ENCODE measurements at regions not wholly inside any gene's neighbourhood (a gene's known extent, or its start where the extent isn't known, plus 50 kb on each side); places are given as distances from the start of the nearest gene placed in this dataset.

GRCh38 chr20:12053353-12053752 is 135.7 kb downstream of the BTBD3 start:
- no peak overlapping the region for H3K27ac ChIP-seq (ENCODE audit: low read depth, low read length)
- no peak overlapping the region for H3K4me2 ChIP-seq (ENCODE audit: low read length)
- TF ChIP-seq, protein P1, sequence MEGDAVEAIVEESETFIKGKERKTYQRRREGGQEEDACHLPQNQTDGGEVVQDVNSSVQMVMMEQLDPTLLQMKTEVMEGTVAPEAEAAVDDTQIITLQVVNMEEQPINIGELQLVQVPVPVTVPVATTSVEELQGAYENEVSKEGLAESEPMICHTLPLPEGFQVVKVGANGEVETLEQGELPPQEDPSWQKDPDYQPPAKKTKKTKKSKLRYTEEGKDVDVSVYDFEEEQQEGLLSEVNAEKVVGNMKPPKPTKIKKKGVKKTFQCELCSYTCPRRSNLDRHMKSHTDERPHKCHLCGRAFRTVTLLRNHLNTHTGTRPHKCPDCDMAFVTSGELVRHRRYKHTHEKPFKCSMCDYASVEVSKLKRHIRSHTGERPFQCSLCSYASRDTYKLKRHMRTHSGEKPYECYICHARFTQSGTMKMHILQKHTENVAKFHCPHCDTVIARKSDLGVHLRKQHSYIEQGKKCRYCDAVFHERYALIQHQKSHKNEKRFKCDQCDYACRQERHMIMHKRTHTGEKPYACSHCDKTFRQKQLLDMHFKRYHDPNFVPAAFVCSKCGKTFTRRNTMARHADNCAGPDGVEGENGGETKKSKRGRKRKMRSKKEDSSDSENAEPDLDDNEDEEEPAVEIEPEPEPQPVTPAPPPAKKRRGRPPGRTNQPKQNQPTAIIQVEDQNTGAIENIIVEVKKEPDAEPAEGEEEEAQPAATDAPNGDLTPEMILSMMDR (IDR thresholded peaks at IDR 0.05; ENCODE audit: low read depth, low read length, poor library complexity, severe bottlenecking), result no peak
- no peak for TF ChIP-seq EZH2phosphoT487 (IDR thresholded peaks at IDR 0.05; ENCODE audit: borderline replicate concordance, low read length)
- no peak overlapping the region for H3K4me3 ChIP-seq (ENCODE audit: low read length)
- H3K9me2 ChIP-seq (replicated peaks; ENCODE audit: control insufficient read depth, low read length), result no peaks in the 10 kb centered on the region
- H3K27me3 ChIP-seq (ENCODE audit: control insufficient read depth, low read length), result no peaks in the 10 kb centered on the region
- H3K4me1 ChIP-seq (ENCODE audit: control insufficient read depth, low read length), result no peaks in the 10 kb centered on the region
- no peaks in the 10 kb centered on the region for H3K79me2 ChIP-seq (ENCODE audit: control insufficient read depth, low read length)
- H3K9me3 ChIP-seq (ENCODE audit: control insufficient read depth, insufficient read depth, low read length), result no peaks in the 10 kb centered on the region; the same call in 1 of the 2 replicates
- H3F3A ChIP-seq (ENCODE audit: control insufficient read depth, insufficient read depth), result no peaks in the 10 kb centered on the region
- no peaks in the 10 kb centered on the region for H4K20me1 ChIP-seq (ENCODE audit: control insufficient read depth, insufficient read depth, low read depth, low read length)
- no peaks in the 10 kb centered on the region for H3K36me3 ChIP-seq (ENCODE audit: control insufficient read depth, low read length)

DNA sequence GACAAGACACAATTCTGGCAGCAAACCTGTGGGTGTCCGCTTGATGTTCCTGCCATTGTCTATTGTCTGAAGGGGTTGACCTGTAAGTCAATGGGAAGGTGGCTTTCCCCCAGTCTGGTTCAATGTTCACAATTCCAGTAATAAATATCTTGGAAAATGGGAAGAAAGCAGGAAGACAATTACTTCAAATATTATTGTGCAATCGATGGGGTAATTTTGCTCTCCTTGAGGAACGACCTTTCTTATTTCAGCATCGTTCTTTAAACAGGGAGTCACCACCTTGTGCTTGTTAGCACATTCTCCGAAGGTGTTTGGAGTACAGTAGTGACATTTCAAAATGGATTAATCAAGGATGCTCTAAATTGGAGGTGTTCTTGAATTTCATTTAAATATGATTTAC is 136.9 kb downstream of the BTBD3 start:
- Histone ChIP-seq H3K27me3 (ENCODE audit: control insufficient read depth, low read length) (no peaks in the 10 kb centered on the region), H3K9me2 (replicated peaks; ENCODE audit: control insufficient read depth, low read length) (no peaks in the 10 kb centered on the region), H4K20me1 (ENCODE audit: control insufficient read depth, insufficient read depth, low read depth, low read length) (no peaks in the 10 kb centered on the region), H3K27ac (ENCODE audit: low read depth, low read length) (no peak overlapping the region), H3K79me2 (ENCODE audit: control insufficient read depth, low read length) (no peaks in the 10 kb centered on the region), H3K9me3 (ENCODE audit: control insufficient read depth, insufficient read depth, low read length) (no peaks in the 10 kb centered on the region; the same call in 1 of the 2 replicates), H3K4me2 (ENCODE audit: low read length) (no peak overlapping the region), H3K36me3 (ENCODE audit: control insufficient read depth, low read length) (no peaks in the 10 kb centered on the region), H3K4me3 (ENCODE audit: low read length) (no peak overlapping the region), H3K4me1 (ENCODE audit: control insufficient read depth, low read length) (no peaks in the 10 kb centered on the region), H3F3A (ENCODE audit: control insufficient read depth, insufficient read depth) (no peaks in the 10 kb centered on the region)
- TF ChIP-seq, protein P1 (IDR thresholded peaks at IDR 0.05; ENCODE audit: low read depth, low read length, poor library complexity, severe bottlenecking), result no peak
- TF ChIP-seq EZH2phosphoT487 (IDR thresholded peaks at IDR 0.05; ENCODE audit: borderline replicate concordance, low read length), result no peak

DNA sequence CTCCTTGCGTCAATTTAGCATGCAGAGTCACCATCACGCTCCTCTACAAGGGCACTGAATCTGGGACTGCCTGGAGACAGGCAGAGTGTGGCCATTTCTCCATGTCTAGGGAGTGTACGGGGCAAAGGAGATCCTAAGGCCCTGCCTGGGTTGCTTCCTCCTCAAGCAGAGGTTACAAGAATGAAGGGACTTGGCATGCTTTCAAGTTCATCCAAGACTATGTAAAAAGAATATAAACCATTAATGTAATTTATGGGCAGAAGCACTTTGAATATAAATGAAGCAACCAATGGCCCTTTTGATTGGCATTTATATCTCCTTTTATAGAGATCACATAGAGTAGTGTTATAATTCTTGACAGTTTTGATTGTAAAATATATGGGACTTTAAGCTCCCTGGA is 137.5 kb downstream of the BTBD3 start:
- H3K79me2 ChIP-seq (ENCODE audit: control insufficient read depth, low read length), result no peaks in the 10 kb centered on the region
- no peaks in the 10 kb centered on the region for H3F3A ChIP-seq (ENCODE audit: control insufficient read depth, insufficient read depth)
- no peaks in the 10 kb centered on the region for H3K36me3 ChIP-seq (ENCODE audit: control insufficient read depth, low read length)
- H3K27me3 ChIP-seq (ENCODE audit: control insufficient read depth, low read length), result no peaks in the 10 kb centered on the region
- no peaks in the 10 kb centered on the region for H3K4me1 ChIP-seq (ENCODE audit: control insufficient read depth, low read length)
- H3K4me2 ChIP-seq (ENCODE audit: low read length), result no peak overlapping the region
- no peak overlapping the region for H3K4me3 ChIP-seq (ENCODE audit: low read length)
- TF ChIP-seq, protein P1 (IDR thresholded peaks at IDR 0.05; ENCODE audit: low read depth, low read length, poor library complexity, severe bottlenecking), result no peak
- TF ChIP-seq EZH2phosphoT487 (IDR thresholded peaks at IDR 0.05; ENCODE audit: borderline replicate concordance, low read length), result no peak
- H4K20me1 ChIP-seq (ENCODE audit: control insufficient read depth, insufficient read depth, low read depth, low read length), result no peaks in the 10 kb centered on the region
- no peaks in the 10 kb centered on the region; the same call in 1 of the 2 replicates for H3K9me3 ChIP-seq (ENCODE audit: control insufficient read depth, insufficient read depth, low read length)
- H3K9me2 ChIP-seq (replicated peaks; ENCODE audit: control insufficient read depth, low read length), result no peaks in the 10 kb centered on the region
- no peak overlapping the region for H3K27ac ChIP-seq (ENCODE audit: low read depth, low read length)

Measured in DOHH2 (cell line).